Hematopoietic multipotent progenitor cell treated with erythropoietin and hydrocortisone succinate and interleukin-3 and kit ligand, for 6 days (in vitro differentiated cells): ENCODE measurements at regions not wholly inside any gene's neighbourhood (a gene's known extent, or its start where the extent isn't known, plus 50 kb on each side); places are given as distances from the start of the nearest gene placed in this dataset.
"Not testable (repeated sequence)": the region's sequence is repeated elsewhere in the genome, so short reads cannot be mapped to it uniquely, and the experiment has no call there.

Source experiments
- DNase-seq: peaks from one replicate; pipeline ENCODE4 v3.0.0-alpha.2; 2015

- no peak for DNase-seq
Measured at GRCh38 chr15:62849316-62850106, 193.0 kb upstream of the TPM1 start.

- no peak for DNase-seq
Measured at GRCh38 chr15:62850318-62850717, 192.2 kb upstream of the TPM1 start.

- no peak for DNase-seq
Measured at GRCh38 chr15:62850791-62851291, 191.7 kb upstream of the TPM1 start.

- no peak for DNase-seq
Measured at GRCh38 chr15:62853114-62853840, 189.3 kb upstream of the TPM1 start.

- no peak for DNase-seq
Measured at GRCh38 chr15:62853841-62854225, 188.7 kb upstream of the TPM1 start.

- no peak for DNase-seq
Measured at GRCh38 chr15:62854420-62855084, 188.0 kb upstream of the TPM1 start.

- DNase-seq, result no peak
Measured at GRCh38 chr15:62855085-62855476, 187.5 kb upstream of the TPM1 start.

GRCh38 chr15:62856466-62857246, 185.9 kb upstream of the TPM1 start:
- DNase-seq, result no peak

GRCh38 chr15:62857411-62857853, 185.1 kb upstream of the TPM1 start:
- DNase-seq, result no peak

GRCh38 chr15:62858343-62858742, 184.2 kb upstream of the TPM1 start:
- DNase-seq, result no peak

GRCh38 chr15:62862717-62863116, 179.8 kb upstream of the TPM1 start:
- no peak for DNase-seq

- no peak for DNase-seq
Measured at GRCh38 chr15:62866366-62866765, 176.2 kb upstream of the TPM1 start.

- DNase-seq, result no peak
Measured at GRCh38 chr15:62867844-62868243, 174.7 kb upstream of the TPM1 start.

GRCh38 chr15:62868507-62868906, 174.0 kb upstream of the TPM1 start:
- no peak for DNase-seq

GRCh38 chr15:62869116-62869515, 173.4 kb upstream of the TPM1 start:
- DNase-seq, result no peak

GRCh38 chr15:62870216-62870615, 172.3 kb upstream of the TPM1 start:
- DNase-seq, result no peak

GRCh38 chr15:62870701-62871100, 171.8 kb upstream of the TPM1 start:
- DNase-seq, result not testable (repeated sequence)

GRCh38 chr15:62873203-62873602, 169.3 kb upstream of the TPM1 start:
- DNase-seq, result no peak

- DNase-seq, result no peak
Measured at GRCh38 chr15:62874064-62874463, 168.5 kb upstream of the TPM1 start.

- no peak for DNase-seq
Measured at GRCh38 chr15:62874959-62875625, 167.5 kb upstream of the TPM1 start.

GRCh38 chr15:62875626-62876021, 166.9 kb upstream of the TPM1 start:
- no peak for DNase-seq

GRCh38 chr15:62877276-62877857, 165.2 kb upstream of the TPM1 start:
- no peak for DNase-seq
